ENCODE measurements at regions not wholly inside any gene's neighbourhood (a gene's known extent, or its start where the extent isn't known, plus 50 kb on each side); places are given as distances from the start of the nearest gene placed in this dataset.

- TF ChIP-seq CTCF (IDR thresholded peaks at IDR 0.05; ENCODE audit: insufficient read depth, low read depth, low read length, missing control alignments) = no peak
- DNase-seq (ENCODE audit: low read depth) = peak; percentile 52
- peak overlapping the region; percentile 58 for H3K4me3 ChIP-seq (ENCODE audit: low read depth, low read length)
These were observed 507.6 kb upstream of the ROBO2 start for GRCh38 chr3:76532158-76532822.

DNA sequence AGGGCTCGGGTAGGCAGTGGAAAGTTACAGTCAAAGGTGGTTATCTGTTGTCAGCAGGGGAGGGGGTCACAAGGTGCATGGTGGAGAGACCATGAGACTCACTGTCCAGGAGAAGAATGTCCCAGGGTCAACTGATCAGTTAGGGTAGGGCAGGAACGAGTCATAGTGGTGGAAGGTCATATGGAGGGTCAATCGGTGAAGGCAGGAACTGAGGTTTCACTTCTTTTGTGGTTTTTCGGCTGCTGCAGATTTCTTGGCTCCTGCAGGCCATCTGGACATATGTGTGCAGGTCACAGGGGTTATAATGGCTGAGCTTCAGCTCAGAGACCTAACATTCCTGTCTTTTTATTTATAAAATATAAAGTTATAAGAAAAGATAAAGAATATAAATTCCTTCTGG is 506.2 kb upstream of the ROBO2 start:
- peak; percentile 85 for DNase-seq (ENCODE audit: low read depth)
- peak overlapping the region; percentile 58 for H3K4me3 ChIP-seq (ENCODE audit: low read depth, low read length)

DNA sequence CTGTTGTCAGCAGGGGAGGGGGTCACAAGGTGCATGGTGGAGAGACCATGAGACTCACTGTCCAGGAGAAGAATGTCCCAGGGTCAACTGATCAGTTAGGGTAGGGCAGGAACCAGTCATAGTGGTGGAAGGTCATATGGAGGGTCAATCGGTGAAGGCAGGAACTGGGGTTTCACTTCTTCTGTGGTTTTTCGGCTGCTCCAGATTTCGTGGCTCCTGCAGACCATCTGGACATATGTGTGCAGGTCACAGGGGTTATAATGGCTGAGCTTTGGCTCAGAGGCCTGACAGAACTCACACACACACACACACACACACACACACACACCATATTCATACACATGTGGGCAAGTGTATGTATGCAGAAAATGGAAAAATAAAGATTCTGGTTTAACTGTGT is 502.0 kb upstream of the ROBO2 start:
- peak overlapping the region; percentile 49 for H3K4me3 ChIP-seq (ENCODE audit: low read depth, low read length)
- DNase-seq (ENCODE audit: low read depth) = peak; percentile 88

DNA sequence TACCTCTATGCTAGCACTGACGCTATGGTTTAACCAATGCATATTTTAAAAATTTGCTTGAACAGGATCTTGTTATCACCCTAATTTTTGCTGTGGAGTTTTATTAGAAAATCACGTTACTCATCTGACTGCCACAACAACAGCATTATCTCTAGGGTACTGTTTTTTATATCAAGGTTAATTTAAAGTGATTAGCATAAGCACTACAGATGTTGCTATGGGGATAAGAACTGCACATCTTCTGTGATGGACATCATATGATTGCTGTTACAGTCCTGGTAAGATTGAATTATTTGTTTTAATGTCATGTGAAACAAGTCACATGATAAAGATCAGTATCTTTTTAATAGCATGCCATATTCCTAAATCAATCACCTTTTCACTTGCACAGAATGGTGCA is 492.2 kb upstream of the ROBO2 start:
- H3K4me3 ChIP-seq (ENCODE audit: low read depth, low read length) = no peak overlapping the region
- no peak for TF ChIP-seq CTCF (IDR thresholded peaks at IDR 0.05; ENCODE audit: insufficient read depth, low read depth, low read length, missing control alignments)
- DNase-seq (ENCODE audit: low read depth) = no peak

DNA sequence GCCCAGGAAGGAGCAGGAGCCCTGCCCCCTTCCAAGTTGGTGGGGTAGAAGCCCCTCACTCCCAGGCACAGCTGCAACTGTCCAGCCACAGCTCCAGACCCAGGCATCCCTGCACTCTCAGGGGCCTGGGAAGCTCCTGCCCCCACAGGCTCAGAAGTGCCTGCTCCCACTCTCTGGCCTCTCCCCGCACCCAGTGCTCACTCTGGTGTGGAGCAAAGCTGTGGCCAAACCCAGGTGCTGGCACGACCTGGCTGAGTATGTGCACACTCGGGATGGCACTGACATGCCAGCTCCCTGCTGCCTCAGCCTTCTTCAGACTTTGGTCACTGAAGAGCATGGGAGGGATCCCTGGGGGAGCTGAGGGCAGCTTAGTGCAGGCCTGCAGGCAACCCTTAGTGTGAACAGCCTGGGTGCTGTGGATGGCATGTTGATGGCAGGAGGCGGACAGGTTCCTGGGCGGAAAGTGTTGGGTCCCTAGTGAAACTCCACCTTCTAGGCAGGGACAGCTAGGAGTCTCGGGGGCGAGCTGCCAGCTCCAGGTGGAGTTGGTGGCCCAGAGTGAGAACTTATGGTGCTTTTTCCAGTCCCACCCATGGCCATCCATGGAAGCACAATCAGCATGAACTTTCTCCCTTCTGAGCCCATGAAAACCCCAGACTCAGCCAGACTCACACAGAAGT is 489.2 kb upstream of the ROBO2 start:
- no peak for TF ChIP-seq CTCF (IDR thresholded peaks at IDR 0.05; ENCODE audit: insufficient read depth, low read depth, low read length, missing control alignments)
- DNase-seq (ENCODE audit: low read depth) = no peak
- no peak overlapping the region for H3K4me3 ChIP-seq (ENCODE audit: low read depth, low read length)

GRCh38 chr3:76551739-76552138 is 488.2 kb upstream of the ROBO2 start:
- H3K4me3 ChIP-seq (ENCODE audit: low read depth, low read length) = no peak overlapping the region
- DNase-seq (ENCODE audit: low read depth) = no peak
- TF ChIP-seq CTCF (IDR thresholded peaks at IDR 0.05; ENCODE audit: insufficient read depth, low read depth, low read length, missing control alignments) = no peak

- no peak for TF ChIP-seq CTCF (IDR thresholded peaks at IDR 0.05; ENCODE audit: insufficient read depth, low read depth, low read length, missing control alignments)
- DNase-seq (ENCODE audit: low read depth) = no peak
- H3K4me3 ChIP-seq (ENCODE audit: low read depth, low read length) = no peak overlapping the region
These were observed 487.2 kb upstream of the ROBO2 start for GRCh38 chr3:76552653-76553052.

DNA sequence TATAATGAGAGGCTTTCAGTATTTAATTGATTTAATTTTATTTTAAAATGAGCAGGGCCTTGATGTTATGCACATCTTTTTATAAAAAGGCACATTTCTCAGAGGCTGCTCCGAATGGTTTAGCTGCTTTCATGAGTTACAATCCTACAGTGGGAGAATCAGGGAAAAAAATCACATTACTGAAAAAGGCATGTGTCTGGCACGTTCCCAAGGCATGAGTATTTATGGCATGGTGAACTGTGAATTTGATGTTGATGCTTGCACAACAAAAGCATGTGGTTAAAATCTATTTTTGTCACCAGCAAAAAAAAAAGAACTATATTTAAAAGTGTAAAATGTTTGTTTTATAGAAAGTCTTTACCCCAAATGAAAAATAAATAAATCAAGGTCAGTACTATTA is 485.2 kb upstream of the ROBO2 start:
- TF ChIP-seq CTCF (IDR thresholded peaks at IDR 0.05; ENCODE audit: insufficient read depth, low read depth, low read length, missing control alignments) = no peak
- H3K4me3 ChIP-seq (ENCODE audit: low read depth, low read length) = no peak overlapping the region
- no peak for DNase-seq (ENCODE audit: low read depth)
